ENCODE measurements at regions not wholly inside any gene's neighbourhood (a gene's known extent, or its start where the extent isn't known, plus 50 kb on each side); places are given as distances from the start of the nearest gene placed in this dataset.

- TF ChIP-seq POLR2AphosphoS5 (IDR thresholded peaks at IDR 0.05; ENCODE audit: low read depth, low read length), result no peak
- no peak for TF ChIP-seq ZNF614 (CRISPR knock-in tag; IDR thresholded peaks at IDR 0.05; ENCODE audit: borderline replicate concordance)
- TF ChIP-seq HNRNPH1 (optimal IDR thresholded peaks at IDR 0.05; ENCODE audit: low read depth, low read length), result no peak
- no peak for TF ChIP-seq NR2C2 (CRISPR knock-in tag; IDR thresholded peaks at IDR 0.05; ENCODE audit: borderline replicate concordance)
- no peak for TF ChIP-seq GZF1 (CRISPR knock-in tag; IDR thresholded peaks at IDR 0.05)
- TF ChIP-seq ZFP36 (IDR thresholded peaks at IDR 0.05; ENCODE audit: borderline replicate concordance, low read depth, low read length, partially characterized antibody), result no peak
- TF ChIP-seq MYC (CRISPR knock-in tag; IDR thresholded peaks at IDR 0.05; ENCODE audit: borderline replicate concordance), result no peak
- TF ChIP-seq CTCF (CRISPR knock-in tag; IDR thresholded peaks at IDR 0.05), result no peak
- TF ChIP-seq ZNF704 (CRISPR knock-in tag; IDR thresholded peaks at IDR 0.05; ENCODE audit: borderline replicate concordance), result no peak
- TF ChIP-seq ZBTB1 (CRISPR knock-in tag; IDR thresholded peaks at IDR 0.05; ENCODE audit: borderline replicate concordance), result no peak
- no peak for TF ChIP-seq ZNF710 (CRISPR knock-in tag; IDR thresholded peaks at IDR 0.05; ENCODE audit: borderline replicate concordance)
- TF ChIP-seq SMAD1 (CRISPR knock-in tag; IDR thresholded peaks at IDR 0.05; ENCODE audit: borderline replicate concordance, low read depth), result no peak
- no peak for TF ChIP-seq TRIM24 (CRISPR knock-in tag; IDR thresholded peaks at IDR 0.05)
Observed at GRCh38 chr6:145272246-145272645, 463.1 kb downstream of the EPM2A start.

All from HepG2 (cell line).